Frontal cortex (tissue), 3 donors: ENCODE measurements at regions not wholly inside any gene's neighbourhood (a gene's known extent, or its start where the extent isn't known, plus 50 kb on each side); places are given as distances from the start of the nearest gene placed in this dataset.
"Not testable (repeated sequence)": the region's sequence is repeated elsewhere in the genome, so short reads cannot be mapped to it uniquely, and the experiment has no call there.

Experiments used
- DNase-seq, 2 donors: peaks; one replicate each; pipeline ENCODE4 v3.0.0; 2012; ENCODE audit warnings: low spot score in 2 of 2
- FAIRE-seq: peaks from 2 replicates; lab custom pipeline; 2012; peaks lifted over from hg19 to GRCh38; lab: Jason Lieb, UNC
- donor health status: control.
- donor health status: control.
- donor health status: control.

DNA sequence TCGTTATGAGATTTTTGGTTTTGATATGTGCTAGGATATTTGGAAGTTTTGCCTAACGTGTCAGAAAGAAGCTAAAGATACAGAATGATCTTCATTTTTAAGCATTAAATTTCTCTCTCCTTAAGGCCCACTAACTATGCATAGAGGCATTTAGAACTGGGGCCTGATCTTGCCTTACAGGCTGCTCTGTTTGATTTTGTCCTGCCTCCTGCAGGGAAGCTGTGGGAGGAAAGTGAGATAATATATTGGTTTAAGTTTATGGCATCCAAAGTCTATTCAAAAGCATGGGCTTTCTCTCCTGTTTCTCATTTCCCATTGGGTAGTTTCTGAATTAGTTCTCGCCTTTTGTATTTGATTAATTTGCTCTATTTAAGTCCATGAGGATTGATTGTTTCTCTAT lies 250.3 kb upstream of the FBXO33 start:
- FAIRE-seq (no peak), DNase-seq (no peak)

GRCh38 chr14:39681782-39682399 lies 249.7 kb upstream of the FBXO33 start:
- FAIRE-seq (no peak), DNase-seq (no peak)

DNA sequence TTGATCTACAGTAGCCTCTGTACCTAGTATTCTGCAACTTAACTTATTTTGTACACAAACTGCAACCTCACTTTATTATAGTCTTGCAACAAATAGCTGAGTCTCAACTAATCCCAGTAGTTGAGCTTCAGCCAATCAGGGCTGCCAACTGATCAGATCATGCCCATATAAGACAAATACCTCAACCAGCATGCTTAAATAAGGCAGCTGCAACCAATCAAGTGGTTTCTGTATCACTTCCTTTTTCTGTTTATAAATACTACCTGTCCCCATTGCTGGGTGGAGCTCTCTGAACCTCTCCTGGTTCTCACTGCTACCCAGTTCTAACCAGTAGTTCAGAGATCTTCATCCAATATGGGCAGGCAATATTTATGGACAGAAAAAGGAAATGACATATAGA lies 248.5 kb upstream of the FBXO33 start:
- DNase-seq (no peak), FAIRE-seq (no peak)

DNA sequence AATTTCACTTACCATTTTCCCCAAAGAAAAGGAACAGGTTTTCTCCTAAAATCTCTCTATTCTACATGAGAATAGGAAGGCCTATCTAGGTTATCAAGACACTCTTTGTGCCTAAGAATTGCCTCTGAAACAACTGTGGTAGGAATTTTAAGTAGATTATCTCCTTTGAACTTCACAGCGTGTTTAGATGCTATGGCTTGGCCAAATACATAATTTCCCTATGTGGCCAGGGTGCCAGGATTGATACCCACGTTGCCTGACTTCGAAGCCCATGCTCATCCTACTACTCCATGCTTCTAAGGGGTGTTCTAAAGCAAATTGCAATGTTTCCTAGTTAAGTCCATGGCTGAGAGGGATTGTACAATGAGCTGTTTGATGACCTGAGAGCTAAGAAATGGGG lies 241.5 kb upstream of the FBXO33 start:
- FAIRE-seq (no peak), DNase-seq (no peak)

DNA sequence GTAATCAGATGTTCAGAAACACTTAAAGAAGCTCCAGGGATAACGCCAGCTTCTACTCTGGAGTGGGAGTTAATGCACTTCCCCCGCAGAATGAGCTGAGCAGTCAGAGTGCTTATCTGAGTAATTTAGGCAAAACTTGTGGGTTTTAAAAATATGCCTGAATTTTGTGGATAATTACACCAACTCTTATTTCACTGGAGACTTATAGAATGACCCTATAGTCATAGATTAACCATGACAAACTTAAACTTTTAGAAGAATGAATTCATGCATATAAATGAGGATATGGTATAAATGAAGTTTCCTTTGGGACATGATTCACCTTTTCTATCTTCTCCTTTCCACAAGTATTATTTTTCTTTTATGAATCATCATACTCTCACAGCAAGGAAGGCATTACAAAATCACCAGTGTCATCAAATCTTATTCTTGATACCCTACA lies 241.1 kb upstream of the FBXO33 start:
- no peak for DNase-seq
- no peak for FAIRE-seq

DNA sequence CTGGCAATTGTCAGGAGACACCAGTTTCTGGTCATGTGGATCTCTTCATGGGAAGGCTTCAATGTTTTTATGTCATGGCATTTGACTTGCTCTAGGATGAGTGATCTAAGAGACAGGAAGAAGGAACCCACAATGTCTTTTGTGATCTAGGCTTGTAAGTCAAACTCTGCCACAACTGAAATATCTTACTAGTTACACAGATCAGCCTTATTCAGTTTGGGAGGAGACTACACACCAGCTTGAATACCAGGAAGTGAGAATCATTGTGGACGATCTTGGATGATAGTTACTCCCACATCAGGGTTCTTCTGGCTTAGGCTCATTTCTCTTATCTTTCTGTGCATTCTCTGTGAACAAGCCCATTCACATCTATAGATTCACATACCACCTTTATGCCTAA lies 236.2 kb upstream of the FBXO33 start:
- FAIRE-seq (no peak), DNase-seq (no peak)

- no peak for DNase-seq
- no peak for FAIRE-seq
Measured at GRCh38 chr14:39666386-39666785, 234.2 kb upstream of the FBXO33 start.

DNA sequence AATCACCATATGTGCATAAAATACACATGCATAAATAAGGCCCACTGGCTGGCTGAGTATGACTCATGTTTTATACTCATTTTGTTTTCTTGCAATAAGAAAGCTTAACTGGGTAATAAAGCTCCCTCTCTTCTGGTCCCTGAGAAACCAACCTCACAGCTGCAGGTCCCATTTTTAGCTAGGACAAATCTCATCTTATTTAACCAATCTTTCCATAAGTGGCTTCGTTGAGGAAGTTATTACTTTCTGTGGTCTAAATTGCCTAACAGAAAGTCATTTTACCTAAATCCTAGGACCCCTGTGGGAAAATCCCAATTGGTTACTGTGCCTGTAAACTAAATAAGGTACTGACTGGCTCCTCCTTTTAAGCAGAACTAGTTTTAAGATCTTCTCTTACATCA lies 232.8 kb upstream of the FBXO33 start:
- DNase-seq (no peak), FAIRE-seq (no peak)

- no peak for FAIRE-seq
Measured at GRCh38 chr14:39664646-39665045, 232.4 kb upstream of the FBXO33 start.

GRCh38 chr14:39641224-39641623 lies 209.0 kb upstream of the FBXO33 start:
- FAIRE-seq = no peak
- no peak for DNase-seq

More at GRCh38 chr14:39664646-39665045, 232.4 kb upstream of the FBXO33 start:
- no peak for DNase-seq

DNA sequence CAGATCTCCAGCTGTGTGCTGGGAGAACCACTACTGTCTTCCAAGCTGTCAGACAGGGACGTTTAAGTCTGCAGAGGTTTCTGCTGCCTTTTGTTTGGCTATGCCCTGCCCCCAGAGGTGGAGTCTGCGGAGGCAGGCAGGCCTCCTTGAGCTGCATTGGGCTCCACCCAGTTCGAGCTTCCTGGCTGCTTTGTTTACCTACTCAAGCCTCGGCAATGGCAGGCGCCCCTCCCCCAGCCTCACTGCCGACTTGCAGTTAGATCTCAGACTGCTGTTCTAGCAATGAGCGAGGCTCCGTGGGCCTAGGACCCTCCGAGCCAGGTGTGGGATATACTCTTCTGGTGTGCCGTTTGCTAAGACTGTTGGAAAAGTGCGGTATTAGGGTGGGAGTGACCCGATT lies 206.8 kb upstream of the FBXO33 start:
- FAIRE-seq, DNase-seq: not testable (repeated sequence)

DNA sequence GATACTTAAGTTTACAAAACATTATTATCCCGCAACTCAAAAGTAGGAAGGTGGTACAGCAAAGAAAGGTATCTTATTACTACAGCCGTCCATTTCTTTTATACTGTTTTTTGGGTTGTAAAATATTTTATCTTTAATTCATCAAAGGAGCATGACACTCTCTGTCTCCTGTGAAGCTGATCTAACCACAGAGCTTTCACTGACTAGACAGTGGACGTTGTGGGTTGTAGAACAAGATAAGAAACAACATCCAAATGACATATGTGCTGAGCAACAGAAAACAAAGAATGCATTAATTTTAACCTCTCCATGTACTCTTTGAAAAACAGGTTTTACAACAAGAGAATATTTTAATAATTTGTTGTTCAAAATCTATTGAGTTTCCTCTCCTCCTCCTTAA lies 195.9 kb upstream of the FBXO33 start:
- DNase-seq = no peak
- no peak for FAIRE-seq

DNA sequence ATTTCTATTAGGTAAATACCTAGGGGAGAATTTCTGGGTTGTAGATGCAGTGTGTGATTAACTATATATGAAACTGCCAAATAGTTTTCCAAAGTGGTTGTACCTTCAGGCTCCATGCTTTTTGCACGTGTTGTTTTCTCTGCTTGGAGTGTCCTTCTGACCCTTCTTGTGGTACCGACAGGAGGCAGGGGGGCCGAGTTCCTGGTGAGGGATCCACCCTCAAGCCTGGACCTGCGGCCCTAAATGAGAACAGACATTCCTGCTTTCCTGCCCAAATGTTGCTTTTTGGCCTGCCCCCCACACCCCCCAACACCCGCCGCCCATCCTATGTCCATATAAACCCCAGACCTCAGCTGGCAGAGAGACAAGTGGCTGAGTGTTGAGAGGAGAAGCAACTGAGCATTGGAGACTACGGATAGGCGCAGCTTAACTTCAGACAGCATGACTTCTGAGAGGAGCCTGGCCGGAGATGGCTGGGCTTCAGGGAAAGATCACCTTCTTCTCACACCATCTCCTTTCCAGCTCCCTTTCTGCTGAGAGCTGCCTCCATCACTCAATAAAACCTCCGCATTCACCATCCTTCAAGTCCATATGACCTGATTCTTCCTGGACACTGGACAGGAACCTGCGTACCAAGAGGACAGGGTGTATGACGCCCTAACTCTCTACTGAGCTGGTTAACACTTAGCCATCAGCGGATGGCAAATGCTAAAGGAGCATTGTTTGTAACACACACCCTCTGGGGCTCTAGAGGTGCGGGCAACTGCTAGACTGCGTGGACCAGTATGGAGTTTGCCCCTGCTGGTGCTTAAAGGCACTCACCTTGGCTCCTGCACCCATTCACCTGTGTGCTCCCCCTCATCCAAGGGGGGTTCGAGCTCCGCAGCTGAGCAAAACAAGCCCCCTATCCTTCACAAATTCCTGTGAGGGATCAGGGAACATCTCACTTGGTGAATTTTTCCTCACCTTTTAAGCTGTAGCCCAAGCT lies 194.7 kb upstream of the FBXO33 start:
- DNase-seq = no peak
- FAIRE-seq = no peak

- DNase-seq = no peak
- no peak for FAIRE-seq
Measured at GRCh38 chr14:39621678-39622077, 189.4 kb upstream of the FBXO33 start.

- FAIRE-seq (no peak), DNase-seq (no peak)
Measured at GRCh38 chr14:39621223-39621622, 189.0 kb upstream of the FBXO33 start.

GRCh38 chr14:39617537-39617936 lies 185.3 kb upstream of the FBXO33 start:
- FAIRE-seq (no peak), DNase-seq (no peak)

- DNase-seq (no peak), FAIRE-seq (no peak)
Measured at GRCh38 chr14:39615352-39615751, 183.1 kb upstream of the FBXO33 start.

DNA sequence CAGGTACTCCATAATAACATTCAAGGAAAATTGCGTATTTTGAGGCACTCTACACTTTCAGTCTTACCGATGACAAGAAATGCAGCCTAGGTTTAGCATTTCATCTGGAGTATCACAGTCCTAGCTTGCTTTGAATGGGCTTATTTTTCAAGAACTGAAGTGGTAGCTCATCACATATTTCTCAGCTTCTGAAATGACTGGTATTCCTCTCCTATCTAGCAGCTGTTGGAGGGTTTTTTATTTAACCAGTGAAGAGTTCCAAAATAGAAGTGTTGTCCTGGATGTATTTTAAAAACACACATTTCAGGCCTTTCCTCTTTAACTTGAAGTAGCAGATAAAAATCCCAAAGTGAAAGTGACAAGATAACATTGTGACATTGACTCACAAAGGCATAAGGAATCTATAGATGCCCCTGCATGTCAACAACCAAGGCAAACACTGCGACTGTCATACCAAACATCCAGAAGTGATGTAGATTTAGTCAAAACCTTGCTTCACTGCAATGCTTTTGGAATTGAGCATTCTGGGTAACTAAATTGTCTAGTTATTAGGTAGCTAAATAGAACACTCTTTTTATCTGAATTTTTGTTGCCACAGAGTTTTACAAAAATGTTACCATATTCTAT lies 182.2 kb upstream of the FBXO33 start:
- FAIRE-seq (no peak), DNase-seq (no peak)

DNA sequence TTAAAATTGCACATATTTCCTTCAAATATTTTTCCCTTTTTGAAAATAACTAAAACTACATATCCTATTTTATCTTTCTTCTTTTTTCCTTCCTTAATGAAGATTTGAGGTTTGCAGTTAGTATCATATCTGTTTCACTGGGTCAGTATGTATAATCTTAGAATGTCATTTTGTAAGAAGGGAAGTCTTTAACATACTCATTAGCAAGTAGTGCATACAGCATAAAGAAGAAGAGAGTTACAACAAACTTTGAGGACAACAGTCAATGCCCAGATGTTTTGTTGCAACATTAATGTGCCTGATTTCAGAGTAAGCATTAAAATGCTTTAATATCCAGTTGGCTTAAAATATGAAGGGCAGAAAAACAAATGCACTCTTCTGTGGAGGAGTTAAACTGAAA lies 176.9 kb upstream of the FBXO33 start:
- DNase-seq (no peak), FAIRE-seq (no peak)

DNA sequence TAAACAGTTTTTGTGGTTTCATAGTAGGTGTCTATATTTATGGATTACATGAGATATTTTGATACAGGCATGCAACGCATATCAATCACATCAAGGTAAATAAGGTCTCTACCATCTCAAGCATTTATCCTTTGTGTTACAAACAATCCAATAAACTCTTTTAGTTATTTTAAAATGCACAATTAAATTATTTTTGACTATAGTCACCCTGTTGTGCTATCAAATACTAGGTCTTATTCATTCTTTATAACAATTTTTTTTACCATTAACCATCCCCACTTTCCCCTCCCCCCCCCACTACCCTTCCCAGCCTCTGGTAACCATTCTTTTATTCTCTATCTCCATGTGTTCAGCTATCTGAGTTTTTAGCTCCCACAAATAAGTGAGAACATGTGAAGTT lies 175.7 kb upstream of the FBXO33 start:
- no peak for DNase-seq

DNA sequence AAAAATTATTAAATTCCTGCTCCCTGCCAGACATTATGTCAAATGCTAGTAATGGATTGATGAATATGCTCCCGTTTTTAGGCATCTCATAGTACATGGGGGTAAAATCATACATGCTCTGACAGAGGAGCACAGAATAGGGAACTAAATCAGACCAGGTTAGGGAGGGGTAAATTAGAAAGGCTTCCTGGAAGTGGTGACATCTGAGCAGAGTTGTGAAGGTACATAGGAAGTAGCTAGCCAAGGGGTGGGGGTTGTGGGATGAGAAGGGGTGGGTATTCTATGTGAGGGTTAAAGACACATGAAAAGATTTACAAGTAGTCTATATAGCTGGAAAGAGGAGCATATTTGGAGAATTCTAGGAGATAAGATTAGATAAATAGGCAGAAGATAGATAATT lies 171.7 kb upstream of the FBXO33 start:
- DNase-seq (no peak), FAIRE-seq (no peak)

More for the DNA sequence above, 175.7 kb upstream of the FBXO33 start:
- no peak for FAIRE-seq
